ENCODE measurements at regions not wholly inside any gene's neighbourhood (a gene's known extent, or its start where the extent isn't known, plus 50 kb on each side); places are given as distances from the start of the nearest gene placed in this dataset.

- DNase-seq = no peak
These were observed 130.8 kb downstream of the LYPLAL1 start for GRCh38 chr1:219304227-219305226.

GRCh38 chr1:219302697-219303096 is 129.0 kb downstream of the LYPLAL1 start:
- no peak for DNase-seq

- DNase-seq = no peak
These were observed 125.7 kb downstream of the LYPLAL1 start for GRCh38 chr1:219299420-219299819.

GRCh38 chr1:219298571-219299148 is 125.0 kb downstream of the LYPLAL1 start:
- no peak for DNase-seq

- DNase-seq = no peak
These were observed 123.0 kb downstream of the LYPLAL1 start for GRCh38 chr1:219296430-219297355.

GRCh38 chr1:219294251-219294650 is 120.6 kb downstream of the LYPLAL1 start:
- no peak for DNase-seq

GRCh38 chr1:219293410-219293809 is 119.7 kb downstream of the LYPLAL1 start:
- no peak for DNase-seq

GRCh38 chr1:219292999-219293398 is 119.3 kb downstream of the LYPLAL1 start:
- no peak for DNase-seq

- no peak for DNase-seq
These were observed 118.7 kb downstream of the LYPLAL1 start for GRCh38 chr1:219292341-219292740.

- no peak for DNase-seq
These were observed 115.5 kb downstream of the LYPLAL1 start for GRCh38 chr1:219289171-219289570.

- DNase-seq = no peak
These were observed 109.9 kb downstream of the LYPLAL1 start for GRCh38 chr1:219283541-219283940.

GRCh38 chr1:219281831-219282230 is 108.2 kb downstream of the LYPLAL1 start:
- DNase-seq = no peak

GRCh38 chr1:219279017-219279770 is 105.5 kb downstream of the LYPLAL1 start:
- no peak for DNase-seq

- no peak for DNase-seq
These were observed 104.6 kb downstream of the LYPLAL1 start for GRCh38 chr1:219278288-219278687.

- DNase-seq = no peak
These were observed 103.8 kb downstream of the LYPLAL1 start for GRCh38 chr1:219277304-219278105.

- no peak for DNase-seq
These were observed 102.5 kb downstream of the LYPLAL1 start for GRCh38 chr1:219276049-219276738.

- DNase-seq = no peak
These were observed 99.5 kb downstream of the LYPLAL1 start for GRCh38 chr1:219273088-219273686.

GRCh38 chr1:219271818-219272535 is 98.3 kb downstream of the LYPLAL1 start:
- no peak for DNase-seq

- DNase-seq = no peak
These were observed 95.5 kb downstream of the LYPLAL1 start for GRCh38 chr1:219269171-219269570.

- no peak for DNase-seq
These were observed 92.8 kb downstream of the LYPLAL1 start for GRCh38 chr1:219266524-219266923.
